DMS153 (cell line): ENCODE measurements at regions not wholly inside any gene's neighbourhood (a gene's known extent, or its start where the extent isn't known, plus 50 kb on each side); places are given as distances from the start of the nearest gene placed in this dataset.

Experiments
- DNase-seq: peaks from one replicate; lab custom pipeline; 2025; lab: John Stamatoyannopoulos, UW

- DNase-seq, result no peak
Measured at GRCh38 chr15:93866948-93867347, 364.4 kb upstream of the MCTP2 start.

- DNase-seq, result no peak
Measured at GRCh38 chr15:93866476-93866875, 364.9 kb upstream of the MCTP2 start.

- no peak for DNase-seq
Measured at GRCh38 chr15:93865586-93865985, 365.8 kb upstream of the MCTP2 start.

GRCh38 chr15:93862791-93863190 lies 368.6 kb upstream of the MCTP2 start:
- no peak for DNase-seq

GRCh38 chr15:93861956-93862741 lies 369.2 kb upstream of the MCTP2 start:
- no peak for DNase-seq

GRCh38 chr15:93861413-93861812 lies 369.9 kb upstream of the MCTP2 start:
- DNase-seq, result no peak

- DNase-seq, result no peak
Measured at GRCh38 chr15:93860701-93861100, 370.7 kb upstream of the MCTP2 start.

- no peak for DNase-seq
Measured at GRCh38 chr15:93859176-93859575, 372.2 kb upstream of the MCTP2 start.

- DNase-seq, result no peak
Measured at GRCh38 chr15:93855181-93855826, 376.1 kb upstream of the MCTP2 start.

- DNase-seq, result no peak
Measured at GRCh38 chr15:93854088-93854487, 377.3 kb upstream of the MCTP2 start.

GRCh38 chr15:93852761-93853160 lies 378.6 kb upstream of the MCTP2 start:
- no peak for DNase-seq

GRCh38 chr15:93848490-93848889 lies 382.9 kb upstream of the MCTP2 start:
- DNase-seq, result no peak

- DNase-seq, result no peak
Measured at GRCh38 chr15:93848076-93848475, 383.3 kb upstream of the MCTP2 start.

GRCh38 chr15:93846148-93846547 lies 385.2 kb upstream of the MCTP2 start:
- no peak for DNase-seq

GRCh38 chr15:93837450-93837849 lies 393.9 kb upstream of the MCTP2 start:
- DNase-seq, result no peak

GRCh38 chr15:93835344-93835743 lies 396.0 kb upstream of the MCTP2 start:
- no peak for DNase-seq

GRCh38 chr15:93831641-93832040 lies 399.7 kb upstream of the MCTP2 start:
- no peak for DNase-seq

- DNase-seq, result no peak
Measured at GRCh38 chr15:93830221-93831080, 400.9 kb upstream of the MCTP2 start.

- DNase-seq, result no peak
Measured at GRCh38 chr15:93829115-93829870, 402.1 kb upstream of the MCTP2 start.

- DNase-seq, result no peak
Measured at GRCh38 chr15:93826790-93827189, 404.6 kb upstream of the MCTP2 start.

- DNase-seq, result no peak
Measured at GRCh38 chr15:93826293-93826692, 405.1 kb upstream of the MCTP2 start.

GRCh38 chr15:93825682-93826081 lies 405.7 kb upstream of the MCTP2 start:
- no peak for DNase-seq
